ENCODE measurements at regions not wholly inside any gene's neighbourhood (a gene's known extent, or its start where the extent isn't known, plus 50 kb on each side); places are given as distances from the start of the nearest gene placed in this dataset.
A peak's percentile ranks its signal among the peaks of the same experiment; 100 is the strongest.
"Not testable (repeated sequence)": the region's sequence is repeated elsewhere in the genome, so short reads cannot be mapped to it uniquely, and the experiment has no call there.

- DNase-seq (no peak), ATAC-seq (no peak)
- intact Hi-C loops (cut with micrococcal nuclease) = no loop called here
- no peak overlapping the region for H3K4me3 Mint-ChIP-seq
- TF ChIP-seq CTCF (IDR thresholded peaks at IDR 0.05) = no peak
- no peaks in the 10 kb centered on the region for H3K9me3 Mint-ChIP-seq
- H3K36me3 Mint-ChIP-seq (ENCODE audit: low read depth) = no peaks in the 10 kb centered on the region
- H3K27me3 Mint-ChIP-seq = no peaks in the 10 kb centered on the region
- H3K27ac Mint-ChIP-seq = no peak overlapping the region
- ChIA-PET POLR2A (no interaction called here), CTCF (interaction anchor here (1.0 to 1.2 kb wide), 2 partner anchors 192 to 254 kb away, joined by 3 to 4 read pairs; no protein-coding TSS in a partner anchor)
- peaks cover 32% of the 10 kb centered on the region for H3K4me1 Mint-ChIP-seq (ENCODE audit: low read depth)
These were observed 125.8 kb upstream of the SLC44A1 start for GRCh38 chr9:105118636-105119035.

- Mint-ChIP-seq H3K4me3 (no peak overlapping the region), H3K4me1 (ENCODE audit: low read depth) (peaks cover 27% of the 10 kb centered on the region), H3K9me3 (no peaks in the 10 kb centered on the region), H3K27me3 (no peaks in the 10 kb centered on the region), H3K27ac (no peak overlapping the region), H3K36me3 (ENCODE audit: low read depth) (no peaks in the 10 kb centered on the region)
- POLR2A ChIA-PET = no interaction called here
- CTCF ChIA-PET = interaction anchor here (1.0 kb wide), 1 partner anchor 192 kb away, joined by 3 read pairs; no protein-coding TSS in a partner anchor
- ATAC-seq (no peak), DNase-seq (no peak)
- intact Hi-C loops (cut with micrococcal nuclease) = no loop called here
- TF ChIP-seq CTCF (IDR thresholded peaks at IDR 0.05) = no peak
These were observed 125.3 kb upstream of the SLC44A1 start for GRCh38 chr9:105119156-105119555.

GRCh38 chr9:105121861-105122430 is 122.5 kb upstream of the SLC44A1 start:
- intact Hi-C loops (cut with micrococcal nuclease) = no loop called here

GRCh38 chr9:105124598-105124997 is 119.9 kb upstream of the SLC44A1 start:
- H3K27me3 Mint-ChIP-seq; H3K36me3 Mint-ChIP-seq (ENCODE audit: low read depth); H3K27ac Mint-ChIP-seq; H3K9me3 Mint-ChIP-seq; POLR2A ChIA-PET; DNase-seq; H3K4me3 Mint-ChIP-seq; CTCF ChIA-PET; ATAC-seq; intact Hi-C loops (cut with micrococcal nuclease): not testable (repeated sequence)
- H3K4me1 Mint-ChIP-seq (ENCODE audit: low read depth) = peaks cover 42% of the 10 kb centered on the region

More at GRCh38 chr9:105121861-105122430, 122.5 kb upstream of the SLC44A1 start:
- DNase-seq (no peak), ATAC-seq (no peak)
- no peaks in the 10 kb centered on the region for H3K36me3 Mint-ChIP-seq (ENCODE audit: low read depth)
- ChIA-PET CTCF (no interaction called here), POLR2A (interaction anchor here (0.7 kb wide), 1 partner anchor 10 kb away, joined by 3 read pairs; no protein-coding TSS in a partner anchor)
- no peaks in the 10 kb centered on the region for H3K9me3 Mint-ChIP-seq
- no peak overlapping the region for H3K4me3 Mint-ChIP-seq
- H3K27ac Mint-ChIP-seq = no peak overlapping the region
- H3K27me3 Mint-ChIP-seq = no peaks in the 10 kb centered on the region
- H3K4me1 Mint-ChIP-seq (ENCODE audit: low read depth) = peaks cover 19% of the 10 kb centered on the region
- no peak for TF ChIP-seq CTCF (IDR thresholded peaks at IDR 0.05)

- H3K4me1 Mint-ChIP-seq (ENCODE audit: low read depth) = peaks cover 44% of the 10 kb centered on the region
These were observed 118.2 kb upstream of the SLC44A1 start for GRCh38 chr9:105126226-105126625.

More at GRCh38 chr9:105126226-105126625, 118.2 kb upstream of the SLC44A1 start:
- no peak for ATAC-seq
- Mint-ChIP-seq H3K4me3 (no peak overlapping the region), H3K27ac (peak overlapping the region; percentile 52), H3K27me3 (no peaks in the 10 kb centered on the region), H3K9me3 (no peaks in the 10 kb centered on the region), H3K36me3 (ENCODE audit: low read depth) (no peaks in the 10 kb centered on the region)
- ChIA-PET CTCF (no interaction called here), POLR2A (no interaction called here)
- TF ChIP-seq CTCF (IDR thresholded peaks at IDR 0.05) = no peak
- intact Hi-C loops (cut with micrococcal nuclease) = no loop called here
- no peak for DNase-seq

All from activated CD8-positive, alpha-beta T cell treated with anti-CD3 and anti-CD28 coated beads for 36 hours (primary cell).